GM12892 (cell line): ENCODE measurements at regions not wholly inside any gene's neighbourhood (a gene's known extent, or its start where the extent isn't known, plus 50 kb on each side); places are given as distances from the start of the nearest gene placed in this dataset.

Experiments used
- POLR2A ChIP-seq: IDR thresholded peaks from 2 replicates; pipeline ENCODE4 v1.6.1; 2011; ENCODE audit warnings: low read depth, low read length, control low read depth
- POLR2AphosphoS5 ChIP-seq: IDR thresholded peaks from 2 replicates; pipeline ENCODE4 v1.6.1; 2011; ENCODE audit warnings: low read depth, low read length, control low read depth
- TAF1 ChIP-seq: IDR thresholded peaks from 2 replicates; pipeline ENCODE4 v1.6.1; 2011; ENCODE audit warnings: low read depth, mild to moderate bottlenecking, control low read depth, low read length, borderline replicate concordance

- no peak for TF ChIP-seq POLR2A
- TF ChIP-seq POLR2AphosphoS5: no peak
- TF ChIP-seq TAF1: no peak
Measured at GRCh38 chr14:96660123-96660522, 137.1 kb upstream of the VRK1 start.
